ENCODE measurements at regions not wholly inside any gene's neighbourhood (a gene's known extent, or its start where the extent isn't known, plus 50 kb on each side); places are given as distances from the start of the nearest gene placed in this dataset.

GRCh38 chr7:46746695-46747687, 825.9 kb upstream of the IGFBP3 start:
- H3K9ac ChIP-seq (ENCODE audit: low read length in 5 of 5), result no peak overlapping the region
- no peaks in the 10 kb centered on the region for H3K27me3 ChIP-seq (ENCODE audit: control insufficient read depth in 5 of 5, insufficient read depth in 4 of 5, low read length in 5 of 5)
- H3K36me3 ChIP-seq (ENCODE audit: control insufficient read depth in 5 of 5, insufficient read depth in 5 of 5, low read length in 5 of 5), result no peaks in the 10 kb centered on the region
- H3K9me3 ChIP-seq (ENCODE audit: control insufficient read depth in 5 of 5, low read length in 5 of 5), result no peaks in the 10 kb centered on the region
- H3K4me1 ChIP-seq (ENCODE audit: control insufficient read depth in 5 of 5, insufficient read depth in 5 of 5, low read length in 5 of 5), result no peaks in the 10 kb centered on the region
- H3K27ac ChIP-seq (ENCODE audit: low read depth, low read length), result no peak overlapping the region
- H3K4me3 ChIP-seq (ENCODE audit: low read depth in 1 of 5, low read length in 5 of 5), result no peak overlapping the region

DNA sequence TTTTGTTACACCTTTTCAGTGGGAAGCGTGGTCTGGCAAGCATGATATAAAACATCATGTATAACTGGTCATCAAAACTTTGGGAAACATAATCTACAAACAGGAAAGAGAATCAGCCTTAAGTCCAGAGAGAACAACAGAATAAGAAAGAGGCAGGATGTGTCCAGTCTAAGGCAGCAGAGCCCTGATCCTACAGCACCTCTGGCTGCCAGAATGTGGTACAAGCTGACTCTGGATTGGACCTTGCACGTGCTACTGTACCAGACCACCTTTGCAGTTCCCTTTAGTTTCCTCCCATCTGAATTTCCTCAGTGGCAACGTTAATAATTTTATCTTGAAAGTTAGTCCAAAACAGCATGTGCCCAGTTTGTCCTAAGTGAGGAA, 824.6 kb upstream of the IGFBP3 start:
- no peaks in the 10 kb centered on the region for H3K36me3 ChIP-seq (ENCODE audit: control insufficient read depth in 5 of 5, insufficient read depth in 5 of 5, low read length in 5 of 5)
- H3K4me1 ChIP-seq (ENCODE audit: control insufficient read depth in 5 of 5, insufficient read depth in 5 of 5, low read length in 5 of 5), result no peaks in the 10 kb centered on the region
- H3K9ac ChIP-seq (ENCODE audit: low read length in 5 of 5), result no peak overlapping the region
- no peak overlapping the region for H3K4me3 ChIP-seq (ENCODE audit: low read depth in 1 of 5, low read length in 5 of 5)
- no peak overlapping the region for H3K27ac ChIP-seq (ENCODE audit: low read depth, low read length)
- H3K27me3 ChIP-seq (ENCODE audit: control insufficient read depth in 5 of 5, insufficient read depth in 4 of 5, low read length in 5 of 5), result no peaks in the 10 kb centered on the region
- H3K9me3 ChIP-seq (ENCODE audit: control insufficient read depth in 5 of 5, low read length in 5 of 5), result no peaks in the 10 kb centered on the region

- H3K9ac ChIP-seq (ENCODE audit: low read length in 5 of 5), result no peak overlapping the region
- H3K4me1 ChIP-seq (ENCODE audit: control insufficient read depth in 5 of 5, insufficient read depth in 5 of 5, low read length in 5 of 5), result no peaks in the 10 kb centered on the region
- no peak overlapping the region for H3K4me3 ChIP-seq (ENCODE audit: low read depth in 1 of 5, low read length in 5 of 5)
- no peak overlapping the region for H3K27ac ChIP-seq (ENCODE audit: low read depth, low read length)
- no peaks in the 10 kb centered on the region for H3K36me3 ChIP-seq (ENCODE audit: control insufficient read depth in 5 of 5, insufficient read depth in 5 of 5, low read length in 5 of 5)
- no peaks in the 10 kb centered on the region for H3K9me3 ChIP-seq (ENCODE audit: control insufficient read depth in 5 of 5, low read length in 5 of 5)
- H3K27me3 ChIP-seq (ENCODE audit: control insufficient read depth in 5 of 5, insufficient read depth in 4 of 5, low read length in 5 of 5), result no peaks in the 10 kb centered on the region
These were observed 824.1 kb upstream of the IGFBP3 start for GRCh38 chr7:46744957-46745706.

GRCh38 chr7:46742601-46743000, 821.5 kb upstream of the IGFBP3 start:
- Histone ChIP-seq H3K27me3 (ENCODE audit: control insufficient read depth in 5 of 5, insufficient read depth in 4 of 5, low read length in 5 of 5) (no peaks in the 10 kb centered on the region), H3K4me3 (ENCODE audit: low read depth in 1 of 5, low read length in 5 of 5) (no peak overlapping the region), H3K9me3 (ENCODE audit: control insufficient read depth in 5 of 5, low read length in 5 of 5) (no peaks in the 10 kb centered on the region), H3K36me3 (ENCODE audit: control insufficient read depth in 5 of 5, insufficient read depth in 5 of 5, low read length in 5 of 5) (no peaks in the 10 kb centered on the region), H3K27ac (ENCODE audit: low read depth, low read length) (no peak overlapping the region), H3K9ac (ENCODE audit: low read length in 5 of 5) (no peak overlapping the region), H3K4me1 (ENCODE audit: control insufficient read depth in 5 of 5, insufficient read depth in 5 of 5, low read length in 5 of 5) (no peaks in the 10 kb centered on the region)

DNA sequence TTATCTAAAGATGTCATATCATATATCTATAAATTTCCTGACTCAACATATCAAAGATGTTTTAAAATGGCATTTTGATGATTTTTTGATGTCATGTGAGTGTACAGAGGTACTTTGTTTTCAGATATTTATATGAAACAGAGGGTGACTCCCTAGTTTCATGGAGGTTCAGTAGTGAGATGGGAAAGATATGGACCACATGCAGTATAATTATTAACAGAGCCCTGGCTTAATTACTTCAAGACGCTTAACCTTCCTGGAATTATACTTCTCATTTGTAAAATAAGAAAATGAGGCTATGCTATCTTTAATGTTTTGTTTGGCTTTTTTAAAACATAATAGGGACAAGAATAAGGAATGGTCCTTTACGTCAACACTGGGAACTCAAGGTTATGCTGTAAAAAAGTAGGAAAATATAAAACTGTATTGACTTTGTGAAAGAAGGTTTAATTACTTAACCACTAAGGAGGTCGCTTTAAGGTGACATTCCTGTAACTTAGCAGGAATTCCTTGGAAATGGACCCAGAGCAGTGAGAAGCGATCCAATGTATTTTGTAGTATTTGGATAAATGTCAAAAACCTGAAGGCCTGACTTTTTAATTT, 821.0 kb upstream of the IGFBP3 start:
- no peaks in the 10 kb centered on the region for H3K9me3 ChIP-seq (ENCODE audit: control insufficient read depth in 5 of 5, low read length in 5 of 5)
- H3K36me3 ChIP-seq (ENCODE audit: control insufficient read depth in 5 of 5, insufficient read depth in 5 of 5, low read length in 5 of 5), result no peaks in the 10 kb centered on the region
- H3K4me3 ChIP-seq (ENCODE audit: low read depth in 1 of 5, low read length in 5 of 5), result no peak overlapping the region
- H3K27me3 ChIP-seq (ENCODE audit: control insufficient read depth in 5 of 5, insufficient read depth in 4 of 5, low read length in 5 of 5), result no peaks in the 10 kb centered on the region
- H3K9ac ChIP-seq (ENCODE audit: low read length in 5 of 5), result no peak overlapping the region
- no peak overlapping the region for H3K27ac ChIP-seq (ENCODE audit: low read depth, low read length)
- no peaks in the 10 kb centered on the region for H3K4me1 ChIP-seq (ENCODE audit: control insufficient read depth in 5 of 5, insufficient read depth in 5 of 5, low read length in 5 of 5)

DNA sequence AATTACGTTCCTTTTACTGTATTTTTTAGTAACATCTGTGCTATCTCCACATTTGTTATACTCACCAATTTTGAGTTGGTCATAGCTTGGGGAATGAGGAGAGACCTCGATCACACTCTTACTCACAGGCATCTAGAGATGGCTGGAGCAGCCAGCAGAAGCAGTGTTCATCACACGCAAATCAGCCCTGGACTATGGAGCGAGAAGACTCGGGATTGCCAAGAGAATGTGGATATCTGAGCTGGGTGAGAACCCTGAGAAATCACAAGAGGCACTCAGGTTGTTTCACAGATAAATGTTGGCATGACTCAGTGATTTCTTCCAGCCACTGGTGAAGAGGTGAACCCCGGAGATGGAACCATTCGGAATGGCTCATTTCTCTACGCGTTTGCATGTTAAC, 820.1 kb upstream of the IGFBP3 start:
- Histone ChIP-seq H3K4me3 (ENCODE audit: low read depth in 1 of 5, low read length in 5 of 5) (no peak overlapping the region), H3K36me3 (ENCODE audit: control insufficient read depth in 5 of 5, insufficient read depth in 5 of 5, low read length in 5 of 5) (no peaks in the 10 kb centered on the region), H3K9ac (ENCODE audit: low read length in 5 of 5) (no peak overlapping the region), H3K9me3 (ENCODE audit: control insufficient read depth in 5 of 5, low read length in 5 of 5) (no peaks in the 10 kb centered on the region), H3K27me3 (ENCODE audit: control insufficient read depth in 5 of 5, insufficient read depth in 4 of 5, low read length in 5 of 5) (no peaks in the 10 kb centered on the region), H3K4me1 (ENCODE audit: control insufficient read depth in 5 of 5, insufficient read depth in 5 of 5, low read length in 5 of 5) (no peaks in the 10 kb centered on the region), H3K27ac (ENCODE audit: low read depth, low read length) (no peak overlapping the region)

DNA sequence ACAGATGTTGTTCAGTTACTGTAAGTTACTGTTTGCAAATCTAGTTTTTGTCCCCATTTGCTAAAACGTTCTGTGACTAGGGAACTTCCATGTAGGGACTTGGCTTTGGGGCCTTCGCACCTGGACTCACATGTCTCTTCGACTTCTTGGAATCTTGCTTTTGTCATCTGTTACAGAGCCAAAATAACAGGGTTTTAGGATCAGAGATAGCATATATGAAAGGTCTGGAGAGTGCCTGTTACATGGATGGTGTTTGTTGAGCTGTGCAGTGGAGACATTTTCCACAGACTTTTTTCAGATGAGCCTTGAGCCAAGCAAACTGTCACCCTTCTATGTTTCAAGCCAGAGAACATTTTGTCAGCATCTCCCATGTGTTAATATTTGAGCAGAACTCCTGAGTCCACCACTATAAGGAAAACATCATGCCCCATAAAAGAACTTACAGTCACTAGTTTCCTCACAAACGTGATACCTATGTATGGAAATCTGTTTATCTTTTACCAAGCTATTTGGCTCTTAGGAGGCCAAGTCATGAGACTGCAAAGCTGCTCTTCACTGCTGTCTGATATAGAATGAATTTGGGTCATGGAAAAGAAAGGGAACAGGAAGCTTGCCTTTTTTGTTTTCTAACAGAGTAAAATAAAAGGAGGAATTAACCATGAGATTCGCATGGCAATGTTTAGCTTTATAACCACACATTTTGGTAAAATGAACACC, 818.6 kb upstream of the IGFBP3 start:
- H3K27ac ChIP-seq (ENCODE audit: low read depth, low read length), result no peak overlapping the region
- H3K4me1 ChIP-seq (ENCODE audit: control insufficient read depth in 5 of 5, insufficient read depth in 5 of 5, low read length in 5 of 5), result no peaks in the 10 kb centered on the region

DNA sequence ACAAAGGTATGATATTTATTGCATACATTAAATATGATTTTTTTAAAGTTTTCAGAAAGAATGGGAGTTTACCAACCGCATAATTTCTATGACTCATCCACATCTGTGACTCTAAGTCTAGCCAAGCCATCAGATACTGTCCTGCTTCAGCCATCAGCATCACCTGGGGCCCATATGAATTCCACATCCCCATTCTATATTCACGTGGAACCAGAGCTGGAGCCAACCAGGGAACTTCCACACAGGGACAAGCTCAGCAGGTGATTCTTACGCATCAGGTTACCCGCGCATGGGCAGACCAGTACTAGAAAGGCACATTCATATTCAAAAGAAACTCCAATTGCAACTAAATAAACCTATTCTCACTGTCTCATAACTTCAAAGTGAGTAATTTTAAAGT, 817.7 kb upstream of the IGFBP3 start:
- Histone ChIP-seq H3K9me3 (ENCODE audit: control insufficient read depth in 5 of 5, low read length in 5 of 5) (peaks cover 0 to 3% (median 0%) of the 10 kb centered on the region in 5 donors), H3K27me3 (ENCODE audit: control insufficient read depth in 5 of 5, insufficient read depth in 4 of 5, low read length in 5 of 5) (no peaks in the 10 kb centered on the region), H3K36me3 (ENCODE audit: control insufficient read depth in 5 of 5, insufficient read depth in 5 of 5, low read length in 5 of 5) (no peaks in the 10 kb centered on the region), H3K4me3 (ENCODE audit: low read depth in 1 of 5, low read length in 5 of 5) (no peak overlapping the region), H3K27ac (ENCODE audit: low read depth, low read length) (no peak overlapping the region), H3K9ac (ENCODE audit: low read length in 5 of 5) (no peak overlapping the region), H3K4me1 (ENCODE audit: control insufficient read depth in 5 of 5, insufficient read depth in 5 of 5, low read length in 5 of 5) (no peaks in the 10 kb centered on the region)

More for the DNA sequence above, 818.6 kb upstream of the IGFBP3 start:
- Histone ChIP-seq H3K9ac (ENCODE audit: low read length in 5 of 5) (no peak overlapping the region), H3K4me3 (ENCODE audit: low read depth in 1 of 5, low read length in 5 of 5) (no peak overlapping the region), H3K27me3 (ENCODE audit: control insufficient read depth in 5 of 5, insufficient read depth in 4 of 5, low read length in 5 of 5) (no peaks in the 10 kb centered on the region), H3K9me3 (ENCODE audit: control insufficient read depth in 5 of 5, low read length in 5 of 5) (peaks cover 0 to under 1% (median 0%) of the 10 kb centered on the region in 5 donors), H3K36me3 (ENCODE audit: control insufficient read depth in 5 of 5, insufficient read depth in 5 of 5, low read length in 5 of 5) (no peaks in the 10 kb centered on the region)

- H3K36me3 ChIP-seq (ENCODE audit: control insufficient read depth in 5 of 5, insufficient read depth in 5 of 5, low read length in 5 of 5), result no peaks in the 10 kb centered on the region
- H3K27ac ChIP-seq (ENCODE audit: low read depth, low read length), result no peak overlapping the region
- H3K9me3 ChIP-seq (ENCODE audit: control insufficient read depth in 5 of 5, low read length in 5 of 5), result peaks cover 0 to 3% (median 0%) of the 10 kb centered on the region in 5 donors
- H3K27me3 ChIP-seq (ENCODE audit: control insufficient read depth in 5 of 5, insufficient read depth in 4 of 5, low read length in 5 of 5), result no peaks in the 10 kb centered on the region
- no peak overlapping the region for H3K9ac ChIP-seq (ENCODE audit: low read length in 5 of 5)
- no peaks in the 10 kb centered on the region for H3K4me1 ChIP-seq (ENCODE audit: control insufficient read depth in 5 of 5, insufficient read depth in 5 of 5, low read length in 5 of 5)
- no peak overlapping the region for H3K4me3 ChIP-seq (ENCODE audit: low read depth in 1 of 5, low read length in 5 of 5)
These were observed 817.1 kb upstream of the IGFBP3 start for GRCh38 chr7:46738165-46738564.
